Hematopoietic multipotent progenitor cell treated with erythropoietin and hydrocortisone succinate and interleukin-3 and kit ligand, for 17 days (in vitro differentiated cells): ENCODE measurements at regions not wholly inside any gene's neighbourhood (a gene's known extent, or its start where the extent isn't known, plus 50 kb on each side); places are given as distances from the start of the nearest gene placed in this dataset.
"Not testable (repeated sequence)": the region's sequence is repeated elsewhere in the genome, so short reads cannot be mapped to it uniquely, and the experiment has no call there.

Source experiments
- DNase-seq: peaks from one replicate; pipeline ENCODE4 v3.0.0-alpha.2; 2015; ENCODE audit warnings: low spot score

GRCh38 chr2:16240402-16240801 is 300.1 kb downstream of the MYCN start:
- DNase-seq = no peak

GRCh38 chr2:16239296-16239850 is 299.0 kb downstream of the MYCN start:
- DNase-seq = no peak

- no peak for DNase-seq
These were observed 298.4 kb downstream of the MYCN start for GRCh38 chr2:16238786-16239185.

- DNase-seq = no peak
These were observed 297.8 kb downstream of the MYCN start for GRCh38 chr2:16238001-16238761.

GRCh38 chr2:16235747-16236146 is 295.4 kb downstream of the MYCN start:
- DNase-seq = no peak

- not testable (repeated sequence) for DNase-seq
These were observed 294.9 kb downstream of the MYCN start for GRCh38 chr2:16235291-16235690.

GRCh38 chr2:16228951-16229350 is 288.6 kb downstream of the MYCN start:
- no peak for DNase-seq

GRCh38 chr2:16228471-16228870 is 288.1 kb downstream of the MYCN start:
- DNase-seq = no peak

- DNase-seq = no peak
These were observed 287.6 kb downstream of the MYCN start for GRCh38 chr2:16227811-16228462.

- DNase-seq = no peak
These were observed 286.8 kb downstream of the MYCN start for GRCh38 chr2:16226943-16227664.

GRCh38 chr2:16226381-16226780 is 286.0 kb downstream of the MYCN start:
- DNase-seq = no peak

GRCh38 chr2:16225545-16225944 is 285.2 kb downstream of the MYCN start:
- no peak for DNase-seq

- no peak for DNase-seq
These were observed 284.7 kb downstream of the MYCN start for GRCh38 chr2:16225071-16225470.

- no peak for DNase-seq
These were observed 284.1 kb downstream of the MYCN start for GRCh38 chr2:16224298-16225045.

- no peak for DNase-seq
These were observed 283.5 kb downstream of the MYCN start for GRCh38 chr2:16223841-16224177.

GRCh38 chr2:16223161-16223840 is 283.0 kb downstream of the MYCN start:
- no peak for DNase-seq

- no peak for DNase-seq
These were observed 282.0 kb downstream of the MYCN start for GRCh38 chr2:16222326-16222725.

GRCh38 chr2:16221461-16222010 is 281.2 kb downstream of the MYCN start:
- no peak for DNase-seq

- DNase-seq = no peak
These were observed 279.1 kb downstream of the MYCN start for GRCh38 chr2:16219292-16219975.

GRCh38 chr2:16218625-16219024 is 278.3 kb downstream of the MYCN start:
- DNase-seq = no peak

- DNase-seq = no peak
These were observed 277.8 kb downstream of the MYCN start for GRCh38 chr2:16218161-16218560.
